Loucy (cell line): ENCODE measurements at regions not wholly inside any gene's neighbourhood (a gene's known extent, or its start where the extent isn't known, plus 50 kb on each side); places are given as distances from the start of the nearest gene placed in this dataset.

Experiments
- EZH2phosphoT487 ChIP-seq: fragments of 200-600 bp; IDR thresholded peaks from 2 replicates; pipeline ENCODE4 v1.6.1; 2018; ENCODE audit warnings: antibody characterized with exemption, mild to moderate bottlenecking, moderate library complexity, borderline replicate concordance
- TF ChIP-seq, protein P1 (sequence below): fragments of 200-600 bp; sonication (generic); conservative IDR thresholded peaks from 2 replicates; pipeline ENCODE4 v1.5.1; 2014; ENCODE audit warnings: mild to moderate bottlenecking, antibody characterized with exemption, low read length

DNA sequence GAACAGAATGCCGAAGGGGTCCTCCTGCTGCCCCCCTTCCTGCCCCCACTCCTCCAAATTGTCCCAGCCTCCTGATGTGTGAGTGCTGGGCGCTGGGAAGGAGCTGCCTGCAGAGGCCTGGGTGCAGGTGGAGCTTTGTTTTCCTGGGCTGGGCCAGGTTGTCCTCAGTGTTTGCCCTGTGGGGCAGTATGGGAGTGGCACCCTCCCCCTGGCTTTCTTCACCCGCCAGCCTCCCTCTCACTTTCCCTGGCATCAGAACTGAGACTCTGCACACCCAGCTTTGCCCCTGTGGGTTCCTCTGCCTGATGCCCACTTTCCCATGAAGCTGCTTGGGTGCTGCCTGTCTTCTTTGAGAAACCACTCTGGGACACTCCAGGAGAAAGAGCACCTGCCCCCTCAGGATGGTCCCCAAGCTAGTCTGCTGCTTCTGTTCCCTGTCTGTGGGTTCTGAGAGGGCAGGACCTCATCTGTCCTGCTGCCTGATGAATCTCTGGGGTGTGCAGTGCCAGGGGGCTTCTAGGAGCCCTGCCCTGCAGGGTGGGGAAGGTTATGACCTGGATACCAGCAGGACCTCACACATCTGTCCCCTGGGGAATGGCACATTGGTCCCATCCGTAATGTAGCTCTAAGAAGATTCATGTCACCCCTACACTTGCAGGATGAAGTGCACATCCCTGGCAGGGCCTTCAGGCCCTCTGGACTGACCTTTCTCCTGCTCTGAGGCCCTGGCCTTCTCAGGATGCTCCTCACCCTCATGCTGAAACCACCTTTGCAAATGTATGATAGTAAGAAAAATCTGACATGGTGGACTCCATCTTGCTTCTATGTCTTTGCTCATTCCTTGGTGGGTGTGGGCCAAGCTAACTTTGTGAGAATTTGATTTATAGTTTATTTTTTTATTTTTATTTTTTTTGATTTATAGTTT lies 146.8 kb upstream of the HS6ST1 start:
- TF ChIP-seq, protein P1, sequence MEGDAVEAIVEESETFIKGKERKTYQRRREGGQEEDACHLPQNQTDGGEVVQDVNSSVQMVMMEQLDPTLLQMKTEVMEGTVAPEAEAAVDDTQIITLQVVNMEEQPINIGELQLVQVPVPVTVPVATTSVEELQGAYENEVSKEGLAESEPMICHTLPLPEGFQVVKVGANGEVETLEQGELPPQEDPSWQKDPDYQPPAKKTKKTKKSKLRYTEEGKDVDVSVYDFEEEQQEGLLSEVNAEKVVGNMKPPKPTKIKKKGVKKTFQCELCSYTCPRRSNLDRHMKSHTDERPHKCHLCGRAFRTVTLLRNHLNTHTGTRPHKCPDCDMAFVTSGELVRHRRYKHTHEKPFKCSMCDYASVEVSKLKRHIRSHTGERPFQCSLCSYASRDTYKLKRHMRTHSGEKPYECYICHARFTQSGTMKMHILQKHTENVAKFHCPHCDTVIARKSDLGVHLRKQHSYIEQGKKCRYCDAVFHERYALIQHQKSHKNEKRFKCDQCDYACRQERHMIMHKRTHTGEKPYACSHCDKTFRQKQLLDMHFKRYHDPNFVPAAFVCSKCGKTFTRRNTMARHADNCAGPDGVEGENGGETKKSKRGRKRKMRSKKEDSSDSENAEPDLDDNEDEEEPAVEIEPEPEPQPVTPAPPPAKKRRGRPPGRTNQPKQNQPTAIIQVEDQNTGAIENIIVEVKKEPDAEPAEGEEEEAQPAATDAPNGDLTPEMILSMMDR = no peak
- TF ChIP-seq EZH2phosphoT487 = no peak
